ENCODE measurements at regions not wholly inside any gene's neighbourhood (a gene's known extent, or its start where the extent isn't known, plus 50 kb on each side); places are given as distances from the start of the nearest gene placed in this dataset.

- TF ChIP-seq ZBTB33 (IDR thresholded peaks at IDR 0.05; ENCODE audit: extremely low read depth, insufficient replicate concordance, low read length) (no peak), SIN3A (IDR thresholded peaks at IDR 0.05; ENCODE audit: low read depth) (no peak), ELF1 (IDR thresholded peaks at IDR 0.05; ENCODE audit: borderline replicate concordance, low read depth) (no peak), SRF (IDR thresholded peaks at IDR 0.05; ENCODE audit: low read depth) (no peak), EGR1 (IDR thresholded peaks at IDR 0.05; ENCODE audit: low read depth) (no peak)
Measured at GRCh38 chr4:188287169-188287894, 148.1 kb downstream of the TRIML1 start (continued).

GRCh38 chr4:188289531-188290125 lies 150.4 kb downstream of the TRIML1 start:
- ATAC-seq (no peak), DNase-seq (ENCODE audit: low read depth, low spot score) (no peak)
- CTCF ChIA-PET = no interaction called here
- no TSS peak for BruUV-seq (replicated peaks)
- H3K27ac ChIP-seq (ENCODE audit: low read depth, low read length) = no peak overlapping the region
- intact Hi-C loops (cut with micrococcal nuclease) = no loop called here
- POLR2A ChIA-PET = no interaction called here
- no peaks in the 10 kb centered on the region for H4K20me1 ChIP-seq (ENCODE audit: insufficient read depth)
- no peak overlapping the region for H3K4me3 ChIP-seq (replicated peaks in 1 of 2; ENCODE audit: low read depth in 1 of 2, low read length in 2 of 2)
- no peak overlapping the region for H2AFZ ChIP-seq (ENCODE audit: low read depth, low read length, poor library complexity, severe bottlenecking)
- RAD21 ChIA-PET (ENCODE audit: low non-redundant PET in 1 of 2, low total read pairs in 2 of 2, uncharacterized antibody in 2 of 2, unreplicated experiment in 2 of 2) = no interaction called here
- H3K9me3 ChIP-seq (ENCODE audit: control insufficient read depth in 1 of 2, insufficient read depth in 1 of 2, low read depth in 1 of 2, low read length in 2 of 2) = no peaks in the 10 kb centered on the region
- no peaks in the 10 kb centered on the region for H3K9me2 ChIP-seq (ENCODE audit: insufficient read depth)
- no peak overlapping the region for H3K9ac ChIP-seq (ENCODE audit: low read length)
- H3K36me3 ChIP-seq (ENCODE audit: control insufficient read depth in 1 of 2, insufficient read depth in 2 of 2, low read length in 2 of 2) = no peaks in the 10 kb centered on the region
- H3K27me3 ChIP-seq (ENCODE audit: insufficient read depth, low read length) = no peaks in the 10 kb centered on the region
- H3K79me2 ChIP-seq (ENCODE audit: insufficient read depth, low read length) = no peaks in the 10 kb centered on the region
- H3K4me1 ChIP-seq (ENCODE audit: control insufficient read depth in 1 of 2, insufficient read depth in 2 of 2, low read length in 2 of 2) = no peaks in the 10 kb centered on the region
- no peak overlapping the region for H3K4me2 ChIP-seq (ENCODE audit: low read length)
- TF ChIP-seq SP1 (IDR thresholded peaks at IDR 0.05; ENCODE audit: low read depth) = no peak
- TF ChIP-seq CTCF (IDR thresholded peaks at IDR 0.05 in 2 of 3, conservative IDR thresholded peaks at IDR 0.05 in 1 of 3; ENCODE audit: borderline replicate concordance in 1 of 3, insufficient read depth in 1 of 3, low read depth in 2 of 3, low read length in 2 of 3) = no peak
- no peak for TF ChIP-seq ZBTB33 (IDR thresholded peaks at IDR 0.05; ENCODE audit: extremely low read depth, insufficient replicate concordance, low read length)
- TF ChIP-seq MAX (IDR thresholded peaks at IDR 0.05) = no peak
- no peak for TF ChIP-seq ZFX (IDR thresholded peaks at IDR 0.05)
- TF ChIP-seq FOSL1 (IDR thresholded peaks at IDR 0.05; ENCODE audit: low read depth) = no peak
- TF ChIP-seq REST (IDR thresholded peaks at IDR 0.05; ENCODE audit: low read depth) = no peak
- TF ChIP-seq SIN3A (IDR thresholded peaks at IDR 0.05; ENCODE audit: low read depth) = no peak
- TF ChIP-seq POLR2A (IDR thresholded peaks at IDR 0.05; ENCODE audit: borderline replicate concordance, extremely low read depth, insufficient read depth, insufficient read length) = no peak
- no peak for TF ChIP-seq ELF1 (IDR thresholded peaks at IDR 0.05; ENCODE audit: borderline replicate concordance, low read depth)
- TF ChIP-seq JUND (IDR thresholded peaks at IDR 0.05) = no peak
- TF ChIP-seq SRF (IDR thresholded peaks at IDR 0.05; ENCODE audit: low read depth) = no peak
- no peak for TF ChIP-seq EZH2 (IDR thresholded peaks at IDR 0.05)
